Sciatic nerve (tissue), 2 donors: ENCODE measurements at regions not wholly inside any gene's neighbourhood (a gene's known extent, or its start where the extent isn't known, plus 50 kb on each side); places are given as distances from the start of the nearest gene placed in this dataset.
A peak's percentile ranks its signal among the peaks of the same experiment; 100 is the strongest.
"Not testable (repeated sequence)": the region's sequence is repeated elsewhere in the genome, so short reads cannot be mapped to it uniquely, and the experiment has no call there.

Experiments used
- ATAC-seq: fragments of 200-7000 bp; cut with Tn5 transposase; one replicate; pipeline ENCODE4 v1.9.1; 2020; ENCODE audit warnings: mild to moderate bottlenecking, moderate library complexity
- DNase-seq: peaks from one replicate; pipeline ENCODE4 v3.0.0-alpha.2; 2020; ENCODE audit warnings: low spot score
- intact Hi-C: fragments of 100-400 bp; cut with DNase I; formaldehyde crosslinking; loops from one replicate; pipeline ENCODE4 v1.14.2; 2022
- donor health status: DM: no; HTN: no; CAD: no.
- donor health status: DM: no; HTN: no; CAD: no.

- ATAC-seq, intact Hi-C loops, DNase-seq: not testable (repeated sequence)
Measured at GRCh38 chr17:20633268-20634059, 53.9 kb downstream of the CDRT15L2 start.

GRCh38 chr17:20640147-20640546, 60.6 kb downstream of the CDRT15L2 start:
- ATAC-seq, DNase-seq, intact Hi-C loops: not testable (repeated sequence)

- DNase-seq, intact Hi-C loops: not testable (repeated sequence)
- ATAC-seq = peak; percentile 67
Measured at GRCh38 chr17:20646661-20647272, 67.2 kb downstream of the CDRT15L2 start.

- ATAC-seq, intact Hi-C loops, DNase-seq: not testable (repeated sequence)
Measured at GRCh38 chr17:20649097-20649767, 69.7 kb downstream of the CDRT15L2 start.

- intact Hi-C loops, DNase-seq, ATAC-seq: not testable (repeated sequence)
Measured at GRCh38 chr17:20651022-20651421, 71.5 kb downstream of the CDRT15L2 start.

- intact Hi-C loops, DNase-seq, ATAC-seq: not testable (repeated sequence)
Measured at GRCh38 chr17:20651736-20652135, 72.2 kb downstream of the CDRT15L2 start.

- ATAC-seq, DNase-seq, intact Hi-C loops: not testable (repeated sequence)
Measured at GRCh38 chr17:20653391-20653790, 73.9 kb downstream of the CDRT15L2 start.

GRCh38 chr17:20654114-20654513, 74.6 kb downstream of the CDRT15L2 start:
- intact Hi-C loops, DNase-seq: not testable (repeated sequence)
- peak; percentile 50 for ATAC-seq

GRCh38 chr17:20654575-20654974, 75.1 kb downstream of the CDRT15L2 start:
- intact Hi-C loops, ATAC-seq: not testable (repeated sequence)

GRCh38 chr17:20665103-20665955, 85.8 kb downstream of the CDRT15L2 start:
- DNase-seq = not testable (repeated sequence)

More at GRCh38 chr17:20654575-20654974, 75.1 kb downstream of the CDRT15L2 start:
- DNase-seq = not testable (repeated sequence)

GRCh38 chr17:20666689-20667088, 87.2 kb downstream of the CDRT15L2 start:
- ATAC-seq, intact Hi-C loops, DNase-seq: not testable (repeated sequence)

More at GRCh38 chr17:20665103-20665955, 85.8 kb downstream of the CDRT15L2 start:
- ATAC-seq = peak; percentile 76
- intact Hi-C loops = not testable (repeated sequence)

- DNase-seq, intact Hi-C loops, ATAC-seq: not testable (repeated sequence)
Measured at GRCh38 chr17:20667712-20668111, 88.2 kb downstream of the CDRT15L2 start.

GRCh38 chr17:20668316-20668715, 88.8 kb downstream of the CDRT15L2 start:
- ATAC-seq, intact Hi-C loops, DNase-seq: not testable (repeated sequence)

GRCh38 chr17:20668868-20669267, 89.3 kb downstream of the CDRT15L2 start:
- DNase-seq, intact Hi-C loops, ATAC-seq: not testable (repeated sequence)

GRCh38 chr17:20670506-20670905, 91.0 kb downstream of the CDRT15L2 start:
- intact Hi-C loops, ATAC-seq, DNase-seq: not testable (repeated sequence)

- ATAC-seq, intact Hi-C loops, DNase-seq: not testable (repeated sequence)
Measured at GRCh38 chr17:20674374-20674773, 94.8 kb downstream of the CDRT15L2 start.

- ATAC-seq, DNase-seq, intact Hi-C loops: not testable (repeated sequence)
Measured at GRCh38 chr17:20675707-20676106, 96.2 kb downstream of the CDRT15L2 start.

GRCh38 chr17:20676656-20677055, 97.1 kb downstream of the CDRT15L2 start:
- ATAC-seq, DNase-seq, intact Hi-C loops: not testable (repeated sequence)
